Spleen (tissue), 7 donors: ENCODE measurements at regions not wholly inside any gene's neighbourhood (a gene's known extent, or its start where the extent isn't known, plus 50 kb on each side); places are given as distances from the start of the nearest gene placed in this dataset.

Experiments used
- CTCF ChIP-seq, 11 experiments: fragments of 200-600 bp in 7 of 11; fragments of 450-650 bp in 4 of 11; sonication (generic) in 4 of 11; IDR thresholded peaks in 8 of 11; conservative IDR thresholded peaks in 3 of 11; 1 replicate in 7 of 11; 2 replicates in 4 of 11; pipeline versions ENCODE4 v1.4.0 to v1.8.0; 2016 to 2021; ENCODE audit warnings: antibody characterized with exemption in 11 of 11, inconsistent platforms in 4 of 11, mild to moderate bottlenecking in 1 of 11
- POLR2A ChIP-seq, 3 donors: fragments of 450-650 bp; IDR thresholded peaks; one replicate each; pipeline ENCODE4 v1.5.1; 2017; ENCODE audit warnings: antibody characterized with exemption in 3 of 3, mild to moderate bottlenecking in 1 of 3
- POLR2AphosphoS5 ChIP-seq, 3 donors: sonication (generic); formaldehyde crosslinking; IDR thresholded peaks; one replicate each; pipeline ENCODE4 v1.5.1; 2017; ENCODE audit warnings: antibody characterized with exemption in 3 of 3
- donor health status: DM: no; HTN: no; CAD: no; lungs with moderate emphysema.
- donor health status: DM: no; HTN: no; CAD: no.
- donor health status: DM: no; HTN: no; CAD: no.

- TF ChIP-seq CTCF (IDR thresholded peaks at IDR 0.05 in 8 of 11, conservative IDR thresholded peaks at IDR 0.05 in 3 of 11) = no peak
- TF ChIP-seq POLR2A (IDR thresholded peaks at IDR 0.05) = no peak
- TF ChIP-seq POLR2AphosphoS5 (IDR thresholded peaks at IDR 0.05) = no peak
These were observed 442.7 kb downstream of the SATB2 start for GRCh38 chr2:199015072-199015471.
